Peyer's patch (tissue), 4 donors: ENCODE measurements at regions not wholly inside any gene's neighbourhood (a gene's known extent, or its start where the extent isn't known, plus 50 kb on each side); places are given as distances from the start of the nearest gene placed in this dataset.
"Not testable (repeated sequence)": the region's sequence is repeated elsewhere in the genome, so short reads cannot be mapped to it uniquely, and the experiment has no call there.

Source experiments
- DNase-seq, 3 donors: peaks; one replicate each; pipeline ENCODE4 v3.0.0-alpha.2; 2017 to 2019
- H3K27ac ChIP-seq, 4 donors: fragments of 200-600 bp; sonication (generic); one replicate each; pipeline ENCODE4 v1.5.1; 2016 to 2019
- H3K27me3 ChIP-seq, 2 donors: fragments of 200-600 bp; sonication (generic); one replicate each; pipeline ENCODE4 v1.5.1; 2019
- H3K36me3 ChIP-seq, 3 donors: fragments of 200-600 bp; sonication (generic); one replicate each; pipeline ENCODE4 v1.5.1; 2016 to 2019
- H3K4me1 ChIP-seq, 4 donors: fragments of 200-600 bp; sonication (generic); one replicate each; pipeline ENCODE4 v1.5.1; 2016 to 2019
- H3K4me3 ChIP-seq, 4 donors: fragments of 200-600 bp; sonication (generic); 1 replicate in 3 of 4; 2 replicates in 1 of 4; pipeline ENCODE4 v1.5.1; 2016 to 2019; ENCODE audit warnings: mild to moderate bottlenecking in 1 of 4
- H3K9me3 ChIP-seq, 4 donors: fragments of 200-600 bp; sonication (generic); one replicate each; pipeline ENCODE4 v1.5.1; 2016 to 2019; ENCODE audit warnings: mild to moderate bottlenecking in 1 of 4
- POLR2A ChIP-seq, 2 donors: fragments of 450-650 bp; IDR thresholded peaks; one replicate each; pipeline ENCODE4 v1.5.1; 2017; ENCODE audit warnings: antibody characterized with exemption in 2 of 2, mild to moderate bottlenecking in 2 of 2, moderate library complexity in 2 of 2
- TF ChIP-seq, protein P1 (sequence below), 6 experiments: fragments of 450-650 bp in 4 of 6; fragments of 200-600 bp in 2 of 6; sonication (generic) in 1 of 6; IDR thresholded peaks; one replicate each; pipeline ENCODE4 v1.5.1; 2017 to 2019; ENCODE audit warnings: antibody characterized with exemption in 6 of 6, mild to moderate bottlenecking in 3 of 6, moderate library complexity in 1 of 6

DNA sequence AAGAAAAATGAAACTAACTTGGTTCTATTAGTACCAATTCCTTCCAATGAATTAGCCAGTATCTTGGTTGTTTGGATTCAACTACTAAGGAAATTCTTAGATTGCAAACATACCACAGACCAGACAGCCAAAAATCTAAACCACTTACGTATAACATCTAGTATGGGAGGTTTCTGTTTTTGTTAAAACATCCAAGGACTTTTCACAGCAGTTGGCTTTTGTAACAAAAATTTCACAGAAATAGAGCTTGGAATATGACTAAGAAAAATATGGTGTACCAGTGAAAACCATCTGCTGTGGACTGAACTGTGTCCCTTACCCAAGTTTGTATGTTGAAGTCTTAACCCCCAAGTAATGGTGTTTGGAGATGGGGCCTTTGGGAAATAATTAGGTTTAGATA is 199.2 kb downstream of the OTOL1 start:
- no peak for TF ChIP-seq POLR2A (IDR thresholded peaks at IDR 0.05)
- TF ChIP-seq, protein P1, sequence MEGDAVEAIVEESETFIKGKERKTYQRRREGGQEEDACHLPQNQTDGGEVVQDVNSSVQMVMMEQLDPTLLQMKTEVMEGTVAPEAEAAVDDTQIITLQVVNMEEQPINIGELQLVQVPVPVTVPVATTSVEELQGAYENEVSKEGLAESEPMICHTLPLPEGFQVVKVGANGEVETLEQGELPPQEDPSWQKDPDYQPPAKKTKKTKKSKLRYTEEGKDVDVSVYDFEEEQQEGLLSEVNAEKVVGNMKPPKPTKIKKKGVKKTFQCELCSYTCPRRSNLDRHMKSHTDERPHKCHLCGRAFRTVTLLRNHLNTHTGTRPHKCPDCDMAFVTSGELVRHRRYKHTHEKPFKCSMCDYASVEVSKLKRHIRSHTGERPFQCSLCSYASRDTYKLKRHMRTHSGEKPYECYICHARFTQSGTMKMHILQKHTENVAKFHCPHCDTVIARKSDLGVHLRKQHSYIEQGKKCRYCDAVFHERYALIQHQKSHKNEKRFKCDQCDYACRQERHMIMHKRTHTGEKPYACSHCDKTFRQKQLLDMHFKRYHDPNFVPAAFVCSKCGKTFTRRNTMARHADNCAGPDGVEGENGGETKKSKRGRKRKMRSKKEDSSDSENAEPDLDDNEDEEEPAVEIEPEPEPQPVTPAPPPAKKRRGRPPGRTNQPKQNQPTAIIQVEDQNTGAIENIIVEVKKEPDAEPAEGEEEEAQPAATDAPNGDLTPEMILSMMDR (IDR thresholded peaks at IDR 0.05): no peak
- no peak overlapping the region for H3K27ac ChIP-seq
- no peak for DNase-seq
- H3K9me3 ChIP-seq: no peaks in the 10 kb centered on the region
- no peak overlapping the region for H3K4me3 ChIP-seq
- no peaks in the 10 kb centered on the region for H3K27me3 ChIP-seq
- no peaks in the 10 kb centered on the region for H3K4me1 ChIP-seq
- H3K36me3 ChIP-seq: no peaks in the 10 kb centered on the region

DNA sequence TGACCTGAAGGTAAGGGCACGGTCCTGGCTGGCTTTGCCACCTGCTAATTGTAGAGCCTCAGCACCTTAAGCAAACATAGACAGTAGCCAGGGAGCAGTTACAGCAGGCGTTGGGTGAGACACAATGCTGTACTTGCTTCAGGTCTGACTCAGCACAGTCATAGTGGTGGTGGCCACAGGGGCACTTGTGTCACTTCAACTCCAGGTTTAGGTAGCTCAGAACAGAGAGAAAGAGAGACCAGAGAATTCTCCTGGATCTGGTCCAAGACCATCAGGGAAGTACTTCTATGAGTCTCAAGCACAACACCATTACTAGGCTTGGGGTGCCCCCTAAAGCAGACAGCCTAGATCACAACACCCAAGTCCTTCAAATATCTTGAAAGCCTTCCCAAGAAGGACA is 204.4 kb downstream of the OTOL1 start:
- Histone ChIP-seq H3K36me3 (no peaks in the 10 kb centered on the region), H3K27me3 (no peaks in the 10 kb centered on the region), H3K27ac (no peak overlapping the region), H3K9me3 (no peaks in the 10 kb centered on the region), H3K4me3 (no peak overlapping the region), H3K4me1 (no peaks in the 10 kb centered on the region)
- no peak for TF ChIP-seq POLR2A (IDR thresholded peaks at IDR 0.05)
- TF ChIP-seq, protein P1 (IDR thresholded peaks at IDR 0.05): no peak
- no peak for DNase-seq

DNA sequence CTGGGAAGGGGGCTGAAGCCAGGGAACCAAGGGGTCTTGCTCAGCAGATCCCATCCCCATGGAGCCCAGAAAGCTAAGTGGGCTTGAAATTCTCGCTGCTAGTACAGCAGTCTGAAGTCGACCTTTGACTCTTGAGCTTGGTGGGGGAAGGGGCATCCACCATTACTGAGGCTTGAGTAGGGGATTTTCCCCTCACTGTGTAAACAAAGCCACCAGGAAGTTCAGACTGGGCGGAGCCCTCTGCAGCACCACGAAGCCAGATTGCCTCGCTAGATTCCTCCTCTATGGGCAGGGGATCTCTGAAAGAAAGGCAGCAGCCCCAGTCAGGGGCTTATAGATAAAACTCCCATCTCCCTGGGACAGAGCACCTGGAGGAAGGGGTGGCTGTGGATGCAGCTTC is 210.6 kb downstream of the OTOL1 start:
- not testable (repeated sequence) for H3K4me1 ChIP-seq, H3K27me3 ChIP-seq, H3K9me3 ChIP-seq, H3K27ac ChIP-seq, H3K36me3 ChIP-seq, DNase-seq, H3K4me3 ChIP-seq

DNA sequence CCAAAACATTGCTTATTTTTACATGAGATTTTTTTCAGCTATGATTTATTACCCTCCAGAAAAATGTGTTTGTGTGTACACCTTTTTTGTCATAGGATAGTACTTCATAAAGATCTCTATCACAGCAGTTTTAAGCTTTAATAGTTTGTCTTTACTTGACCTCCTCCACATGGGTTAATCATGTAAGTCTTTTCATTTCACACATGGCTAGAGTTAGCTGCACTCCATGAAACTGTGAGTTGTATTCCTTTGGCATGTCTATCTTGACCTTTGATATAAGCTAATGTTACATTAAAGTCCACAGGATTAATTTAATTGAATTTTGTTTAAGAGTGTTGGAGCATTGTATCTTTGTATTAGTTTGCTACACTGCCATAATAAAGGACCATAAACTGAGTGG is 217.1 kb downstream of the OTOL1 start:
- DNase-seq: no peak
- Histone ChIP-seq H3K4me3 (no peak overlapping the region), H3K27me3 (no peaks in the 10 kb centered on the region), H3K4me1 (no peaks in the 10 kb centered on the region), H3K36me3 (no peaks in the 10 kb centered on the region), H3K27ac (no peak overlapping the region), H3K9me3 (no peaks in the 10 kb centered on the region)
- no peak for TF ChIP-seq POLR2A (IDR thresholded peaks at IDR 0.05)
- TF ChIP-seq, protein P1 (IDR thresholded peaks at IDR 0.05): no peak

DNA sequence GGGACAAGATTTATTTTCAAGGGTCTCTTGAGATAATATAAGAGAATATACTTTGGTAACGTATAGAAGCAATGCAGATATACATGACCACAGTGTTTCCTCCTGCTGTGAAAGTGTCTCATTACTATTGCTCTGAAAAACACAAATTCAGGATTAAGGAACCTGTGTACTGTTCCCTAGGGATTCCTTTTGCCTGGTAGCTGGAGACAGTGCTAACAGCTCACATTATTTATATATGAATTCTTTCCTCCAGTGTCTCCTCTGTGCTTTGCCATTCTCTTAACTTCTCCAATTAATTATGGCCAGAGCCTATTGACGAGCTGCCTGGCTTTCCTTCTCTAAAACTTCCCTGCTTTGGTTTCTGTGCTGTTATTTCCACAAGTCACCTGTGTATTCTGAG is 235.4 kb downstream of the OTOL1 start:
- Histone ChIP-seq H3K4me3 (no peak overlapping the region), H3K27ac (no peak overlapping the region), H3K4me1 (no peaks in the 10 kb centered on the region), H3K36me3 (no peaks in the 10 kb centered on the region), H3K27me3 (no peaks in the 10 kb centered on the region), H3K9me3 (no peaks in the 10 kb centered on the region)
- TF ChIP-seq, protein P1 (IDR thresholded peaks at IDR 0.05): no peak
- no peak for TF ChIP-seq POLR2A (IDR thresholded peaks at IDR 0.05)
- no peak for DNase-seq

DNA sequence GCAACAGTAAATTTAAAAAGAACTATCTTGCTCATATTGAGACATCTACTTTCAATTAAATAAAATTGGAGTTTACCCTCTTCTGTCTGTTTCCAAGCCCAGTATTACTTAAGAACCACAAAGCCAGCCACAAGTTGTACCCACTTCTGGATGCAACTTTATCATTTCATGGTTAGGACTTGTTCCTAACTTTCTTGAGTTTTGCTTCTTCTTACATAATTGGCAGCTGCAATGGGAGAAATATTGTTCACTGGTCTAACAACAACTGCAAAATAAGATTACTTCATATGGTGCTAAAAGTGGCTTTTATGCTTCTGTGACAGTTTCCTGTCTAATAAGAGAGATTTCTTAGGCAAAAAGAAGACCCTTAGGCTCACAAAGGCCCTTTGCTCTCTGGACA is 240.6 kb downstream of the OTOL1 start:
- no peak for DNase-seq
- no peaks in the 10 kb centered on the region for H3K27me3 ChIP-seq
- no peak overlapping the region for H3K27ac ChIP-seq
- no peaks in the 10 kb centered on the region for H3K4me1 ChIP-seq
- H3K9me3 ChIP-seq: no peaks in the 10 kb centered on the region
- TF ChIP-seq, protein P1 (IDR thresholded peaks at IDR 0.05): no peak
- no peak for TF ChIP-seq POLR2A (IDR thresholded peaks at IDR 0.05)
- no peak overlapping the region for H3K4me3 ChIP-seq
- H3K36me3 ChIP-seq: no peaks in the 10 kb centered on the region
